Activated naive CD4-positive, alpha-beta T cell (primary cell): ENCODE measurements at regions not wholly inside any gene's neighbourhood (a gene's known extent, or its start where the extent isn't known, plus 50 kb on each side); places are given as distances from the start of the nearest gene placed in this dataset.
"Not testable (repeated sequence)": the region's sequence is repeated elsewhere in the genome, so short reads cannot be mapped to it uniquely, and the experiment has no call there.

Experiments used
- DNase-seq, 4 experiments: peaks; one replicate each; lab custom pipeline; 2025; lab: John Stamatoyannopoulos, UW

- no peak for DNase-seq
These were observed 489.6 kb downstream of the TTLL7 start for GRCh38 chr1:83509301-83509781.

GRCh38 chr1:83508485-83509151 is 490.3 kb downstream of the TTLL7 start:
- peak in 1 of 4 experiments; percentile 1 for DNase-seq

GRCh38 chr1:83505148-83505547 is 493.8 kb downstream of the TTLL7 start:
- DNase-seq, result no peak

GRCh38 chr1:83503153-83503552 is 495.8 kb downstream of the TTLL7 start:
- DNase-seq, result no peak

GRCh38 chr1:83500987-83501591 is 497.8 kb downstream of the TTLL7 start:
- DNase-seq, result no peak

GRCh38 chr1:83500531-83500930 is 498.4 kb downstream of the TTLL7 start:
- DNase-seq, result no peak

- DNase-seq, result no peak
These were observed 498.9 kb downstream of the TTLL7 start for GRCh38 chr1:83499998-83500397.

GRCh38 chr1:83497563-83497962 is 501.4 kb downstream of the TTLL7 start:
- no peak for DNase-seq

GRCh38 chr1:83495560-83495959 is 503.4 kb downstream of the TTLL7 start:
- DNase-seq, result no peak

- no peak for DNase-seq
These were observed 505.3 kb downstream of the TTLL7 start for GRCh38 chr1:83493633-83494032.

- DNase-seq, result no peak
These were observed 507.0 kb downstream of the TTLL7 start for GRCh38 chr1:83491930-83492329.

GRCh38 chr1:83490988-83491387 is 507.9 kb downstream of the TTLL7 start:
- DNase-seq, result no peak

GRCh38 chr1:83488105-83488504 is 510.8 kb downstream of the TTLL7 start:
- not testable (repeated sequence) for DNase-seq

GRCh38 chr1:83487460-83487859 is 511.5 kb downstream of the TTLL7 start:
- not testable (repeated sequence) for DNase-seq

- not testable (repeated sequence) for DNase-seq
These were observed 513.5 kb downstream of the TTLL7 start for GRCh38 chr1:83485314-83486019.

GRCh38 chr1:83481284-83481683 is 517.6 kb downstream of the TTLL7 start:
- not testable (repeated sequence) for DNase-seq

GRCh38 chr1:83479591-83480239 is 519.2 kb downstream of the TTLL7 start:
- not testable (repeated sequence) for DNase-seq

GRCh38 chr1:83478127-83478526 is 520.8 kb downstream of the TTLL7 start:
- not testable (repeated sequence) for DNase-seq

GRCh38 chr1:83476518-83476917 is 522.4 kb downstream of the TTLL7 start:
- DNase-seq, result not testable (repeated sequence)

GRCh38 chr1:83474946-83475345 is 524.0 kb downstream of the TTLL7 start:
- not testable (repeated sequence) for DNase-seq

GRCh38 chr1:83473986-83474385 is 524.9 kb downstream of the TTLL7 start:
- DNase-seq, result not testable (repeated sequence)

GRCh38 chr1:83472066-83472465 is 526.9 kb downstream of the TTLL7 start:
- not testable (repeated sequence) for DNase-seq
